OCI-LY7 (cell line): ENCODE measurements at regions not wholly inside any gene's neighbourhood (a gene's known extent, or its start where the extent isn't known, plus 50 kb on each side); places are given as distances from the start of the nearest gene placed in this dataset.

Experiments
- BruUV-seq: library from RNA; stranded (reverse); fragments of 400-500 nt; replicated peaks from 2 replicates; lab custom pipeline; 2021; lab: Mats Ljungman, UMichigan
- CTCF ChIA-PET: fragments of 300-600 bp; sonication (Branson Sonifier 250); formaldehyde crosslinking; loops from one replicate; lab custom pipeline; 2022; ENCODE audit warnings: antibody characterized with exemption; ENCODE audit not compliant: unreplicated experiment; lab: Charles Lee
- POLR2A ChIA-PET: fragments of 300-600 bp; sonication (Branson Sonifier 250); formaldehyde crosslinking; loops from one replicate; lab custom pipeline; 2022; ENCODE audit warnings: antibody characterized with exemption; lab: Charles Lee
- DNase-seq: peaks from one replicate; pipeline ENCODE4 v3.0.0-alpha.2; 2015; ENCODE audit warnings: low spot score
- H2AFZ ChIP-seq: fragments of 200-600 bp; sonication (generic), shearing (Covaris generic); 2 replicates; pipeline ENCODE4 v1.6.1; 2014; ENCODE audit warnings: mild to moderate bottlenecking, antibody characterized with exemption, low read length, moderate library complexity
- H3K27ac ChIP-seq: fragments of 200-600 bp; sonication (generic); 2 replicates; pipeline ENCODE4 v1.5.1; 2014; ENCODE audit warnings: mixed run types, low read depth, mild to moderate bottlenecking, moderate library complexity, low read length, inconsistent platforms; ENCODE audit not compliant: poor library complexity, severe bottlenecking
- H3K36me3 ChIP-seq: fragments of 200-600 bp; sonication (generic); 2 replicates; pipeline ENCODE4 v1.6.1; 2014; ENCODE audit warnings: mild to moderate bottlenecking, antibody characterized with exemption, low read length, moderate library complexity, mixed read lengths; ENCODE audit not compliant: insufficient read depth
- H3K4me1 ChIP-seq: fragments of 200-600 bp; sonication (generic); 2 replicates; pipeline ENCODE4 v1.5.1; 2014; ENCODE audit warnings: mild to moderate bottlenecking, low read length; ENCODE audit not compliant: insufficient read depth, poor library complexity, severe bottlenecking
- H3K4me2 ChIP-seq: fragments of 200-600 bp; sonication (generic); 2 replicates; pipeline ENCODE4 v1.6.1; 2014; ENCODE audit warnings: mild to moderate bottlenecking, low read length
- H3K4me3 ChIP-seq: fragments of 200-600 bp; sonication (generic); 2 replicates; pipeline ENCODE4 v1.5.1; 2014; ENCODE audit warnings: mild to moderate bottlenecking, low read depth, low read length; ENCODE audit not compliant: poor library complexity, severe bottlenecking
- H3K79me2 ChIP-seq: fragments of 200-600 bp; sonication (generic); 2 replicates; pipeline ENCODE4 v1.6.1; 2016; ENCODE audit warnings: low read depth, mild to moderate bottlenecking, low read length, moderate library complexity, mixed read lengths; ENCODE audit not compliant: insufficient read depth
- H3K9me2 ChIP-seq: fragments of 200-600 bp; sonication (generic); 2 replicates; pipeline ENCODE4 v1.6.1; 2016; ENCODE audit warnings: mild to moderate bottlenecking, low read length, mixed read lengths; ENCODE audit not compliant: insufficient read depth
- H3K9me3 ChIP-seq: fragments of 200-600 bp; sonication (generic); 2 replicates; pipeline ENCODE4 v1.6.1; 2014; ENCODE audit warnings: mild to moderate bottlenecking, mixed run types, low read length, mixed read lengths
- H4K20me1 ChIP-seq: fragments of 200-600 bp; sonication (generic); 2 replicates; pipeline ENCODE4 v1.6.1; 2014; ENCODE audit warnings: mild to moderate bottlenecking, antibody characterized with exemption, low read length, moderate library complexity, mixed read lengths; ENCODE audit not compliant: insufficient read depth
- CTCF ChIP-seq: fragments of 200-600 bp; sonication (generic); conservative IDR thresholded peaks from 2 replicates; pipeline ENCODE4 v1.5.1; 2014; ENCODE audit warnings: mild to moderate bottlenecking, antibody characterized with exemption, low read length, moderate library complexity, mixed read lengths
- EZH2phosphoT487 ChIP-seq: fragments of 200-600 bp; sonication (generic); IDR thresholded peaks from 2 replicates; pipeline ENCODE4 v1.6.1; 2018; ENCODE audit warnings: low read depth, borderline replicate concordance, mild to moderate bottlenecking, mixed run types, antibody characterized with exemption, low read length, moderate library complexity, mixed read lengths
- intact Hi-C: fragments of 100-400 bp; cut with micrococcal nuclease; formaldehyde crosslinking; loops from one replicate; pipeline ENCODE4 v1.10.0; 2022; ENCODE audit not compliant: unreplicated experiment

- H3K4me1 ChIP-seq = no peaks in the 10 kb centered on the region
- no peaks in the 10 kb centered on the region for H4K20me1 ChIP-seq
- H3K4me2 ChIP-seq = no peak overlapping the region
- H3K79me2 ChIP-seq = no peaks in the 10 kb centered on the region
- ChIA-PET CTCF (no interaction called here), POLR2A (interaction anchor here (0.7 kb wide), 1 partner anchor 1318 kb away, joined by 3 read pairs; no protein-coding TSS in a partner anchor)
- intact Hi-C loops = no loop called here
- no peaks in the 10 kb centered on the region for H3K36me3 ChIP-seq
- H3K27ac ChIP-seq = no peak overlapping the region
- no peak for TF ChIP-seq EZH2phosphoT487
- TF ChIP-seq CTCF = no peak
- no peak overlapping the region for H2AFZ ChIP-seq
- H3K9me2 ChIP-seq = no peaks in the 10 kb centered on the region
- H3K4me3 ChIP-seq = no peak overlapping the region
- DNase-seq = no peak
- H3K9me3 ChIP-seq = no peaks in the 10 kb centered on the region
- no TSS peak for BruUV-seq
Observed at GRCh38 chr9:25029743-25030142, 484.0 kb upstream of the IZUMO3 start.

GRCh38 chr9:25025686-25026085 is 480.0 kb upstream of the IZUMO3 start:
- no peaks in the 10 kb centered on the region for H3K9me3 ChIP-seq
- intact Hi-C loops = no loop called here
- no peaks in the 10 kb centered on the region for H3K4me1 ChIP-seq
- H3K9me2 ChIP-seq = no peaks in the 10 kb centered on the region
- no peak overlapping the region for H3K27ac ChIP-seq
- DNase-seq = no peak
- POLR2A ChIA-PET = no interaction called here
- no peak overlapping the region for H3K4me3 ChIP-seq
- H4K20me1 ChIP-seq = no peaks in the 10 kb centered on the region
- no peaks in the 10 kb centered on the region for H3K79me2 ChIP-seq
- no TSS peak for BruUV-seq
- TF ChIP-seq CTCF = no peak
- no peak for TF ChIP-seq EZH2phosphoT487
- CTCF ChIA-PET = no interaction called here
- no peak overlapping the region for H2AFZ ChIP-seq
- no peaks in the 10 kb centered on the region for H3K36me3 ChIP-seq
- H3K4me2 ChIP-seq = no peak overlapping the region

- Histone ChIP-seq H3K9me2 (no peaks in the 10 kb centered on the region), H3K9me3 (no peaks in the 10 kb centered on the region), H3K79me2 (no peaks in the 10 kb centered on the region), H3K36me3 (no peaks in the 10 kb centered on the region), H3K27ac (no peak overlapping the region), H4K20me1 (no peaks in the 10 kb centered on the region), H3K4me2 (no peak overlapping the region), H3K4me1 (no peaks in the 10 kb centered on the region), H3K4me3 (no peak overlapping the region), H2AFZ (no peak overlapping the region)
- ChIA-PET CTCF (no interaction called here), POLR2A (no interaction called here)
- no TSS peak for BruUV-seq
- no peak for DNase-seq
- intact Hi-C loops = no loop called here
- no peak for TF ChIP-seq EZH2phosphoT487
- no peak for TF ChIP-seq CTCF
Observed at GRCh38 chr9:25025156-25025555, 479.5 kb upstream of the IZUMO3 start.
